HEK293T (cell line): ENCODE measurements at regions not wholly inside any gene's neighbourhood (a gene's known extent, or its start where the extent isn't known, plus 50 kb on each side); places are given as distances from the start of the nearest gene placed in this dataset.

Experiments
- CTCF ChIA-PET: fragments of 350-600 bp; formaldehyde crosslinking; extraction: SDS; loops from one replicate; lab custom pipeline; 2021; ENCODE audit warnings: antibody characterized with exemption, inconsistent platforms; lab: Yijun Ruan, JAX
- POLR2A ChIA-PET: fragments of 350-600 bp; formaldehyde crosslinking; extraction: SDS; loops from one replicate; lab custom pipeline; 2020; ENCODE audit warnings: antibody characterized with exemption, inconsistent platforms; lab: Yijun Ruan, JAX
- DNase-seq: peaks from one replicate; pipeline ENCODE4 v3.0.0; 2012; ENCODE audit warnings: mixed read lengths; ENCODE audit errors: extremely low spot score
- ARNT ChIP-seq: fragments of 450-650 bp; IDR thresholded peaks from 2 replicates; pipeline ENCODE4 v1.6.1; 2017; ENCODE audit warnings: mild to moderate bottlenecking
- BHLHE40 ChIP-seq: fragments of 450-650 bp; IDR thresholded peaks from 2 replicates; pipeline ENCODE4 v1.6.1; 2016; ENCODE audit warnings: mild to moderate bottlenecking, moderate library complexity, borderline replicate concordance
- CTBP1 ChIP-seq: fragments of 450-650 bp; IDR thresholded peaks from 2 replicates; pipeline ENCODE4 v1.6.1; 2016; ENCODE audit warnings: borderline replicate concordance
- ELF4 ChIP-seq: fragments of 450-650 bp; IDR thresholded peaks from 2 replicates; pipeline ENCODE4 v1.6.1; 2017; ENCODE audit warnings: antibody characterized with exemption
- FOXA1 ChIP-seq: fragments of 450-650 bp; IDR thresholded peaks from 2 replicates; pipeline ENCODE4 v1.6.1; 2016; ENCODE audit warnings: mild to moderate bottlenecking
- FOXK2 ChIP-seq: fragments of 450-650 bp; IDR thresholded peaks from 2 replicates; pipeline ENCODE4 v1.6.1; 2016; ENCODE audit warnings: mild to moderate bottlenecking
- FOXM1 ChIP-seq: fragments of 450-650 bp; IDR thresholded peaks from 2 replicates; pipeline ENCODE4 v1.6.1; 2017; ENCODE audit warnings: mild to moderate bottlenecking, borderline replicate concordance
- HDGF ChIP-seq: fragments of 450-650 bp; IDR thresholded peaks from 2 replicates; pipeline ENCODE4 v1.6.1; 2017; ENCODE audit warnings: antibody characterized with exemption, borderline replicate concordance
- L3MBTL2 ChIP-seq: fragments of 450-650 bp; conservative IDR thresholded peaks from 2 replicates; pipeline ENCODE4 v1.6.1; 2016; ENCODE audit warnings: mild to moderate bottlenecking
- LEF1 ChIP-seq: fragments of 450-650 bp; IDR thresholded peaks from 2 replicates; pipeline ENCODE4 v1.6.1; 2017; ENCODE audit warnings: mild to moderate bottlenecking, borderline replicate concordance
- NFRKB ChIP-seq: fragments of 450-650 bp; IDR thresholded peaks from 2 replicates; pipeline ENCODE4 v1.6.1; 2016; ENCODE audit warnings: mild to moderate bottlenecking, moderate library complexity
- SP1 ChIP-seq: fragments of 450-650 bp; IDR thresholded peaks from 2 replicates; pipeline ENCODE4 v1.6.1; 2017
- SUZ12 ChIP-seq: fragments of 450-650 bp; IDR thresholded peaks from 2 replicates; pipeline ENCODE4 v1.6.1; 2016; ENCODE audit warnings: mild to moderate bottlenecking
- TARDBP ChIP-seq: fragments of 450-650 bp; IDR thresholded peaks from 2 replicates; pipeline ENCODE4 v1.6.1; 2016
- ZNF384 ChIP-seq: fragments of 450-650 bp; IDR thresholded peaks from 2 replicates; pipeline ENCODE4 v1.6.1; 2016
- TF ChIP-seq, protein P1 (sequence below): fragments of 450-650 bp; IDR thresholded peaks from 2 replicates; pipeline ENCODE4 v1.6.1; 2016

DNA sequence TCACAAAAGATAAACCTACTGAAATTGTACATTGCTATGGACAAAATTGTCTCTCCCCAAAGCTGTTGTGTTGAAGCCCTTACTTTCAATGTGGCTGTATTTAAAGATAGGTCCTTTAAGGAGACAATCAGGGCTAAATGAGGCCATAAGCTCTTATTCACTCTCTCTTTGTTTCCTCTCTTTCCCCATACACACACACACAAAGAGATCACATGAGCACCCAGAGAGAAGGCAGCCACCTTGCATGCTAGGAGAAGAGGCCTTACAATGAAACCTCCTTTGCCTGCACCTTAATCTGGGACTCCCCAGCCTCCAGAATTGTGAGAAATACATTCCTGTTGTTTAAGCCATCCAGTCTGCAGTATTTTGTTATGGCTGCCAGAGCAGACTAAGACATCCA lies 1295.6 kb upstream of the CDH6 start:
- CTCF ChIA-PET, result no interaction called here
- TF ChIP-seq ARNT, result no peak
- TF ChIP-seq, protein P1, sequence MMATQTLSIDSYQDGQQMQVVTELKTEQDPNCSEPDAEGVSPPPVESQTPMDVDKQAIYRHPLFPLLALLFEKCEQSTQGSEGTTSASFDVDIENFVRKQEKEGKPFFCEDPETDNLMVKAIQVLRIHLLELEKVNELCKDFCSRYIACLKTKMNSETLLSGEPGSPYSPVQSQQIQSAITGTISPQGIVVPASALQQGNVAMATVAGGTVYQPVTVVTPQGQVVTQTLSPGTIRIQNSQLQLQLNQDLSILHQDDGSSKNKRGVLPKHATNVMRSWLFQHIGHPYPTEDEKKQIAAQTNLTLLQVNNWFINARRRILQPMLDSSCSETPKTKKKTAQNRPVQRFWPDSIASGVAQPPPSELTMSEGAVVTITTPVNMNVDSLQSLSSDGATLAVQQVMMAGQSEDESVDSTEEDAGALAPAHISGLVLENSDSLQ, result no peak
- DNase-seq, result no peak
- POLR2A ChIA-PET, result no interaction called here

DNA sequence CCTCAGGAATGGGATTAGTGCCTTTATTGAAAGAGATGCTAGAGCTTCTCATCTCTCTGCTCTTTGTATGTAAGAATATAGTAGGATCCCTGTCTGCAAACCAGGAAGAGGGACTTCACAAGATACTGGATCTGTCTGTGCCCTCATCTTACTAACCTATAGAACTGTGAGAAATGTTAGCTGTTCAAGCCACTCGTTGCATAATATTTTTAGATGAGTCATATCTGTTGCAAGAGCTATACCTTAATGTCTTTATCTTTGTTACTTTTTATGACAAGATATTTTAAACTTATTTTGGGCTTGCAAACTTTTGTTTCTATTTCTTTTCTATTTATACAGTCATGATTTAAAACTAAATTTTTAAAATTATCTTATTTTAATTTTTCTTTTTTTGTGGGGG lies 1296.8 kb upstream of the CDH6 start:
- ChIA-PET CTCF (no interaction called here), POLR2A (no interaction called here)
- TF ChIP-seq SUZ12, result no peak
- no peak for TF ChIP-seq FOXK2
- TF ChIP-seq, protein P1, result no peak
- TF ChIP-seq ARNT, result no peak
- TF ChIP-seq LEF1, result no peak
- TF ChIP-seq L3MBTL2, result no peak
- TF ChIP-seq ELF4, result no peak
- no peak for TF ChIP-seq ZNF384
- TF ChIP-seq CTBP1, result no peak
- no peak for TF ChIP-seq TARDBP
- TF ChIP-seq FOXM1, result no peak
- no peak for TF ChIP-seq SP1
- TF ChIP-seq FOXA1, result no peak
- TF ChIP-seq BHLHE40, result no peak
- no peak for DNase-seq

DNA sequence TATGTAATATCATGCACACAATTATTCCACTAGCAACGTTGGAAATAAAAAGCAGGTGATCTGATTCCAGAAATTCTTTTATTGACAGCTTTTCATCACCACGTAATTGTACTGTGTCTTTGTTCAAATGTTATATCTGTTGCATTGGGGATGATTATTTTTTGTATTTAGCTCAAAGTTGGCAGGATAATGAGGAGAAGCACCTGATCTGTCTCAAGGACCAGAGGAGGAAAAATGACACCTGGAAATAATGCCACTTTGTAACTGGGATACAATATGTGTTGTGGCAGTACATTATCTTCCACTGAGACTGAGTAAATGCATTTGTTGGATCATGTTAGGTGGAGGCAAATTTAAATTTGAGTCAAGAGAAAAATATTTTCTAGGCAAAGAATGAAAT lies 1298.8 kb upstream of the CDH6 start:
- no peak for TF ChIP-seq ZNF384
- TF ChIP-seq FOXM1, result no peak
- TF ChIP-seq, protein P1, result no peak
- no peak for TF ChIP-seq LEF1
- no peak for TF ChIP-seq TARDBP
- no peak for TF ChIP-seq SP1
- no peak for TF ChIP-seq L3MBTL2
- no peak for TF ChIP-seq NFRKB
- CTCF ChIA-PET, result no interaction called here
- DNase-seq, result no peak
- POLR2A ChIA-PET, result no interaction called here

DNA sequence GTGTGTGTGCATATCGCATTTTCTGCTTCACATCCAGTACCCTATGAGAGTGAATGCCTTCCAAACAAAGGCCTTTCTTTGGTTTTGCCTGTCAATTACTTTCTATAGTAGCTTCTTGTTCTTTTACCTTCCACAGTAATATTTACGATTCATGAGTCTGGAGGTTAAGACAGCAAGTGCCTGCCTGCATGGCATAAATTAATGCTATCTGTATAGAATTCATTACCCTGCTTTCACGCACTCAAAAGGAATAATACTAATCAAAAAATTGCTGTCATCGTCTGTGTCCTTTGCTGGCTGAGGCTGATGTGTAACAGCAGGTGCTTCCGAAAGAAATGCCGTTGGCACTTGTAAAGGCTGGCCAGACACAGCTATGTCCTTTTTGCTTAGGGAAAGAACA lies 1304.4 kb upstream of the CDH6 start:
- TF ChIP-seq TARDBP, result no peak
- no peak for TF ChIP-seq SP1
- no peak for TF ChIP-seq L3MBTL2
- no peak for TF ChIP-seq FOXM1
- TF ChIP-seq ELF4, result no peak
- TF ChIP-seq, protein P1, result no peak
- no peak for TF ChIP-seq SUZ12
- TF ChIP-seq ZNF384, result no peak
- TF ChIP-seq HDGF, result no peak
- no peak for TF ChIP-seq FOXK2
- TF ChIP-seq LEF1, result no peak
- no peak for TF ChIP-seq ARNT
- no peak for TF ChIP-seq BHLHE40
- TF ChIP-seq NFRKB, result no peak
- TF ChIP-seq CTBP1, result no peak
- no peak for TF ChIP-seq FOXA1
- DNase-seq, result no peak
- ChIA-PET POLR2A (no interaction called here), CTCF (no interaction called here)

DNA sequence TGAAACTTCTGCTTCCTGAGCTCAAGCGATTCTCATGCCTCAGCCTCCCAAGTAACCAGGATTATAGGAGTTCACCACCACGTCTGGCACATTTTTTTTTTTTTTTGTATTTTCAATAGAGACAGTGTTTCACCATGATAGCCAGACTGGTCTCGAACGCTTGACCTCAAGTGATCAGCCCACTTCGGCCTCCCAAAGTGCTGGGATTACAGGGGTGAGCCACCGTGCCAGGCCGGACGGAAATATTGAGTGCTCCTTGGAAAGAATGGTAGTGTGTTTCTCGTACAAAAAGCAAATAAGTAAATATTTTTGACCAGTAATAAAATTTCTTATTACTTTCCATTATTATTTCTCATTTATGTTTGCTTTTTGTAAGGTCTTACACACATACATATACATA lies 1307.9 kb upstream of the CDH6 start:
- DNase-seq, result no peak
- no peak for TF ChIP-seq CTBP1
- no peak for TF ChIP-seq FOXK2
- no peak for TF ChIP-seq LEF1
- TF ChIP-seq FOXM1, result no peak
- TF ChIP-seq TARDBP, result no peak
- no peak for TF ChIP-seq BHLHE40
- TF ChIP-seq SUZ12, result no peak
- TF ChIP-seq ELF4, result no peak
- TF ChIP-seq SP1, result no peak
- no peak for TF ChIP-seq ZNF384
- no peak for TF ChIP-seq NFRKB
- ChIA-PET CTCF (no interaction called here), POLR2A (no interaction called here)

DNA sequence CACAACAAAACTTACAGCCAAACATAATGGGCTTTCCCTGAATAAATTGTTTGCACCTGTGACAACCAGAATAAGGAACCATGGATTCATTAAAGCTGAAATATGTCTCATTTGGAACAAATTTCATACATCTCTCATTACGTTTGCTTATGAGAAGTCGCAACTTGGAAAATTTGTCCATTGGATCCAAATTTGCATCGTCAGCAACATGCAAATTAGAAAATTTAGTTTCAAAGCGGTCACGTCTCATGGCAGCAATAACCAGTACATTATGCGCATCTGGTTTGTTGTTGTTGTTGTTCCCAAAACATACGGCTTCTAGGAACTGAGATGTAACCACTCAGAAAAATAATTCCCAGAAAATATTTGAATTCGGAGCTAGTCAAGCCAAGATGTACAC lies 1311.5 kb upstream of the CDH6 start:
- ChIA-PET CTCF (no interaction called here), POLR2A (no interaction called here)
- no peak for DNase-seq
- TF ChIP-seq FOXM1 (no peak), ELF4 (no peak), FOXK2 (no peak), BHLHE40 (no peak), CTBP1 (no peak), ARNT (no peak)
